ENCODE measurements at regions not wholly inside any gene's neighbourhood (a gene's known extent, or its start where the extent isn't known, plus 50 kb on each side); places are given as distances from the start of the nearest gene placed in this dataset.

GRCh38 chr18:49656073-49656692 is 94.3 kb downstream of the LIPG start:
- no peak for DNase-seq (ENCODE audit: low read depth)

- no peak for DNase-seq (ENCODE audit: low read depth)
These were observed 93.6 kb downstream of the LIPG start for GRCh38 chr18:49655266-49656072.

- no peak for DNase-seq (ENCODE audit: low read depth)
These were observed 92.5 kb downstream of the LIPG start for GRCh38 chr18:49654347-49654746.

GRCh38 chr18:49652881-49653724 is 91.2 kb downstream of the LIPG start:
- no peak for DNase-seq (ENCODE audit: low read depth)

- DNase-seq (ENCODE audit: low read depth) = no peak
These were observed 89.2 kb downstream of the LIPG start for GRCh38 chr18:49651033-49651432.

GRCh38 chr18:49650426-49650891 is 88.6 kb downstream of the LIPG start:
- no peak for DNase-seq (ENCODE audit: low read depth)

GRCh38 chr18:49648811-49649210 is 87.0 kb downstream of the LIPG start:
- no peak for DNase-seq (ENCODE audit: low read depth)

Data from activated T-cell treated with anti-CD3 and anti-CD28 coated beads for 48 hours (primary cell).